H9 (cell line): ENCODE measurements at regions not wholly inside any gene's neighbourhood (a gene's known extent, or its start where the extent isn't known, plus 50 kb on each side); places are given as distances from the start of the nearest gene placed in this dataset.

Experiments used
- DNase-seq: peaks from one replicate; pipeline ENCODE4 v3.0.0-alpha.2; 2017
- H2AFZ ChIP-seq: one replicate; pipeline ENCODE4 v1.6.1; 2013; ENCODE audit warnings: mild to moderate bottlenecking, low read length, control low read depth, moderate library complexity
- H2AK5ac ChIP-seq: 2 replicates; pipeline ENCODE4 v1.6.1; 2013; ENCODE audit warnings: low read length, control low read depth, mixed read lengths; ENCODE audit not compliant: insufficient read length
- H2BK120ac ChIP-seq: one replicate; pipeline ENCODE4 v1.6.1; 2013; ENCODE audit warnings: low read depth, mild to moderate bottlenecking, low read length, control low read depth, inconsistent platforms; ENCODE audit not compliant: poor library complexity, severe bottlenecking
- H2BK12ac ChIP-seq: 2 replicates; pipeline ENCODE4 v1.6.1; 2013; ENCODE audit warnings: low read length, control low read depth, mixed read lengths, low read depth; ENCODE audit not compliant: insufficient read length
- H2BK15ac ChIP-seq: 2 replicates; pipeline ENCODE4 v1.6.1; 2013; ENCODE audit warnings: low read depth, low read length, control low read depth
- H2BK20ac ChIP-seq: one replicate; pipeline ENCODE4 v1.6.1; 2013; ENCODE audit warnings: low read depth, mild to moderate bottlenecking, low read length, control low read depth, inconsistent platforms; ENCODE audit not compliant: poor library complexity, severe bottlenecking
- H2BK5ac ChIP-seq: 2 replicates; pipeline ENCODE4 v1.6.1; 2013; ENCODE audit warnings: low read length, control low read depth, mixed read lengths; ENCODE audit not compliant: insufficient read length
- H3K14ac ChIP-seq: 2 replicates; pipeline ENCODE4 v1.6.1; 2013; ENCODE audit warnings: low read length, control low read depth; ENCODE audit not compliant: insufficient read depth
- H3K18ac ChIP-seq: 2 replicates; pipeline ENCODE4 v1.6.1; 2013; ENCODE audit warnings: low read depth, mild to moderate bottlenecking, mixed read lengths, low read length, control low read depth; ENCODE audit not compliant: insufficient read length
- H3K23ac ChIP-seq: 2 replicates; pipeline ENCODE4 v1.6.1; 2013; ENCODE audit warnings: low read length, control low read depth, mixed read lengths, low read depth; ENCODE audit not compliant: insufficient read length
- H3K23me2 ChIP-seq: 2 replicates; pipeline ENCODE4 v1.6.1; 2013; ENCODE audit warnings: low read depth, mild to moderate bottlenecking, mixed read lengths, low read length, control low read depth; ENCODE audit not compliant: insufficient read length, poor library complexity, severe bottlenecking
- H3K27ac ChIP-seq: 2 replicates; pipeline ENCODE4 v1.5.1; 2013; ENCODE audit warnings: low read length, control low read depth, mixed read lengths, low read depth; ENCODE audit not compliant: insufficient read length
- H3K27me3 ChIP-seq: 2 replicates; pipeline ENCODE4 v1.6.1; 2013; ENCODE audit warnings: low read length, control low read depth, inconsistent platforms; ENCODE audit not compliant: insufficient read depth
- H3K4ac ChIP-seq: 2 replicates; pipeline ENCODE4 v1.6.1; 2013; ENCODE audit warnings: low read depth, mild to moderate bottlenecking, control low read depth, inconsistent platforms, low read length, moderate library complexity
- H3K4me1 ChIP-seq: 2 replicates; pipeline ENCODE4 v1.6.1; 2013; ENCODE audit warnings: low read length, control low read depth, inconsistent platforms; ENCODE audit not compliant: insufficient read depth
- H3K4me2 ChIP-seq: 2 replicates; pipeline ENCODE4 v1.6.1; 2013; ENCODE audit warnings: low read length, control low read depth, mixed read lengths; ENCODE audit not compliant: insufficient read length, insufficient read depth
- H3K56ac ChIP-seq: 2 replicates; pipeline ENCODE4 v1.6.1; 2013; ENCODE audit warnings: low read depth, mild to moderate bottlenecking, mixed read lengths, low read length, control low read depth; ENCODE audit not compliant: insufficient read length
- H3K79me1 ChIP-seq: 2 replicates; pipeline ENCODE4 v1.6.1; 2013; ENCODE audit warnings: low read depth, mild to moderate bottlenecking, moderate library complexity, low read length, control low read depth, inconsistent platforms; ENCODE audit not compliant: insufficient read depth, poor library complexity, severe bottlenecking
- H3K79me2 ChIP-seq: 2 replicates; pipeline ENCODE4 v1.6.1; 2013; ENCODE audit warnings: low read length, control low read depth, inconsistent platforms; ENCODE audit not compliant: insufficient read depth
- H3K9ac ChIP-seq: 2 replicates; pipeline ENCODE4 v1.6.1; 2013; ENCODE audit warnings: low read length, control low read depth, mixed read lengths; ENCODE audit not compliant: insufficient read length; ENCODE audit errors: extremely low read depth
- H3K9me3 ChIP-seq: one replicate; pipeline ENCODE4 v1.6.1; 2013; ENCODE audit warnings: low read depth, low read length, inconsistent platforms; ENCODE audit not compliant: control insufficient read depth
- H3T11ph ChIP-seq: one replicate; pipeline ENCODE4 v1.6.1; 2013; ENCODE audit warnings: mild to moderate bottlenecking, low read length, control low read depth, inconsistent platforms
- H4K20me1 ChIP-seq: one replicate; pipeline ENCODE4 v1.6.1; 2013; ENCODE audit not compliant: control insufficient read depth, insufficient read length, insufficient read depth
- H4K5ac ChIP-seq: 2 replicates; pipeline ENCODE4 v1.6.1; 2013; ENCODE audit warnings: low read depth, mild to moderate bottlenecking, mixed read lengths, low read length, control low read depth; ENCODE audit not compliant: insufficient read length
- H4K8ac ChIP-seq: replicated peaks from 2 replicates; pipeline ENCODE4 v1.6.1; 2013; ENCODE audit warnings: low read length, control low read depth, mixed read lengths, low read depth; ENCODE audit not compliant: insufficient read length
- H4K91ac ChIP-seq: 2 replicates; pipeline ENCODE4 v1.6.1; 2013; ENCODE audit warnings: low read depth, mild to moderate bottlenecking, moderate library complexity, mixed read lengths, low read length, control low read depth; ENCODE audit not compliant: insufficient read length
- H3K27ac Mint-ChIP-seq, 3 experiments: 2 replicates in 2 of 3; 3 replicates in 1 of 3; pipeline ENCODE4 v1.8.0; 2020 to 2021; ENCODE audit warnings: mixed read lengths in 3 of 3, mild to moderate bottlenecking in 1 of 3, moderate library complexity in 1 of 3
- H3K27me3 Mint-ChIP-seq: 2 replicates; pipeline ENCODE4 v1.8.0; 2021; ENCODE audit warnings: low read depth, mild to moderate bottlenecking, moderate library complexity, mixed read lengths
- H3K36me3 Mint-ChIP-seq, 3 experiments: 2 replicates in 2 of 3; 3 replicates in 1 of 3; pipeline ENCODE4 v1.8.0; 2020 to 2021; ENCODE audit warnings: low read depth in 3 of 3, mixed read lengths in 3 of 3; ENCODE audit not compliant: insufficient read depth in 1 of 3
- H3K4me1 Mint-ChIP-seq, 2 experiments: 2 replicates each; pipeline ENCODE4 v1.8.0; 2020; ENCODE audit warnings: mixed read lengths in 2 of 2
- H3K4me3 Mint-ChIP-seq, 2 experiments: 2 replicates in 1 of 2; 3 replicates in 1 of 2; pipeline ENCODE4 v1.8.0; 2020 to 2021; ENCODE audit warnings: mild to moderate bottlenecking in 2 of 2, mixed read lengths in 2 of 2, moderate library complexity in 1 of 2
- H3K9me3 Mint-ChIP-seq, 2 experiments: 2 replicates in 1 of 2; 3 replicates in 1 of 2; pipeline ENCODE4 v1.8.0; 2020; ENCODE audit warnings: mild to moderate bottlenecking in 2 of 2, mixed read lengths in 2 of 2, moderate library complexity in 1 of 2
- WGBS: extraction: QIAGEN DNeasy Blood & Tissue Kit; methylation state at CpG from one replicate; pipeline ENCODE4 v1.1.7; 2013; ENCODE audit warnings: missing lambda C conversion rate, low lambda C conversion rate, mixed read lengths; ENCODE audit not compliant: insufficient read length; ENCODE audit errors: extremely low coverage; 5-methylcytosine and 5-hydroxymethylcytosine counted together
- TF ChIP-seq, protein P1 (sequence below): fragments of 200-600 bp; sonication (generic); conservative IDR thresholded peaks from 3 replicates; pipeline ENCODE4 v1.8.0; 2021; ENCODE audit warnings: antibody characterized with exemption, mild to moderate bottlenecking

DNA sequence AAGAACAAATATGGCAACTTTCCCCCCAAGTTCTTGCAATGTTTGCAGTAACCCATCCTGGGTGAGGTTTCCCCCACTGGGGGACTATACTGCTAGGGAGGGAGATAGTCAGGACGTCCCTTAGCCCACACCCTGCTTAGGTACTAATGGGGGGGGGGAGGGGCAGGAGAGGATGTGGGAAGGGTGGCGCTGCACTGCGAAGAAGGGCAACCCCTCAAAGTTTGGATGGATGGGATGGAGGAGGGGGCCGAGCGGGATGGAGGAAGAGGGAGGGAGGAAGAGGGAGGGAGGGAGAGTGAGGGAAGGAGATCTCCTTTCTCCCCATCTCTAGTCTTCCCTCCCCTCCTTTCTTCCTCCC, 100.6 kb upstream of the HSD17B12 start:
- H2BK20ac ChIP-seq: no peak overlapping the region
- no peak overlapping the region for H2AK5ac ChIP-seq
- H3K27ac ChIP-seq: no peak overlapping the region
- peak overlapping the region; percentile 76 to 92 for H3K4me3 Mint-ChIP-seq
- peaks cover 99% of the 10 kb centered on the region for H3K27me3 Mint-ChIP-seq
- H3K9me3 ChIP-seq: no peaks in the 10 kb centered on the region
- peaks cover 39 to 67% of the 10 kb centered on the region in 2 experiments for H3K4me1 Mint-ChIP-seq
- peaks cover 34% of the 10 kb centered on the region for H3K23me2 ChIP-seq
- no peaks in the 10 kb centered on the region; a peak in 2 of 5 replicates for H3K9me3 Mint-ChIP-seq
- H3T11ph ChIP-seq: no peak overlapping the region
- H2AFZ ChIP-seq: no peak overlapping the region
- WGBS: no CpG with 5 or more reads among the region's 5 CpGs
- peak overlapping the region; percentile 61 for H3K4me2 ChIP-seq
- no peak for DNase-seq
- no peak overlapping the region for H3K4ac ChIP-seq
- H4K5ac ChIP-seq: no peak overlapping the region
- H3K23ac ChIP-seq: no peak overlapping the region
- no peak overlapping the region for H4K91ac ChIP-seq
- H3K79me2 ChIP-seq: no peaks in the 10 kb centered on the region
- peaks cover 79% of the 10 kb centered on the region for H3K27me3 ChIP-seq
- no peak overlapping the region for H2BK15ac ChIP-seq
- no peak overlapping the region for H3K56ac ChIP-seq
- H3K9ac ChIP-seq: no peak overlapping the region
- no peak overlapping the region for H3K18ac ChIP-seq
- H3K79me1 ChIP-seq: no peaks in the 10 kb centered on the region
- no peak overlapping the region for H3K14ac ChIP-seq
- H2BK12ac ChIP-seq: no peak overlapping the region
- H2BK5ac ChIP-seq: no peak overlapping the region
- no peaks in the 10 kb centered on the region for H4K20me1 ChIP-seq
- H2BK120ac ChIP-seq: no peak overlapping the region
- H3K36me3 Mint-ChIP-seq: no peaks in the 10 kb centered on the region; a peak in 2 of 7 replicates
- H3K4me1 ChIP-seq: no peaks in the 10 kb centered on the region
- no peak overlapping the region for H4K8ac ChIP-seq
- H3K27ac Mint-ChIP-seq: no peak overlapping the region; a peak in 1 of 7 replicates
- TF ChIP-seq, protein P1, sequence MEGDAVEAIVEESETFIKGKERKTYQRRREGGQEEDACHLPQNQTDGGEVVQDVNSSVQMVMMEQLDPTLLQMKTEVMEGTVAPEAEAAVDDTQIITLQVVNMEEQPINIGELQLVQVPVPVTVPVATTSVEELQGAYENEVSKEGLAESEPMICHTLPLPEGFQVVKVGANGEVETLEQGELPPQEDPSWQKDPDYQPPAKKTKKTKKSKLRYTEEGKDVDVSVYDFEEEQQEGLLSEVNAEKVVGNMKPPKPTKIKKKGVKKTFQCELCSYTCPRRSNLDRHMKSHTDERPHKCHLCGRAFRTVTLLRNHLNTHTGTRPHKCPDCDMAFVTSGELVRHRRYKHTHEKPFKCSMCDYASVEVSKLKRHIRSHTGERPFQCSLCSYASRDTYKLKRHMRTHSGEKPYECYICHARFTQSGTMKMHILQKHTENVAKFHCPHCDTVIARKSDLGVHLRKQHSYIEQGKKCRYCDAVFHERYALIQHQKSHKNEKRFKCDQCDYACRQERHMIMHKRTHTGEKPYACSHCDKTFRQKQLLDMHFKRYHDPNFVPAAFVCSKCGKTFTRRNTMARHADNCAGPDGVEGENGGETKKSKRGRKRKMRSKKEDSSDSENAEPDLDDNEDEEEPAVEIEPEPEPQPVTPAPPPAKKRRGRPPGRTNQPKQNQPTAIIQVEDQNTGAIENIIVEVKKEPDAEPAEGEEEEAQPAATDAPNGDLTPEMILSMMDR: no peak
